GM12874 (cell line): ENCODE measurements at regions not wholly inside any gene's neighbourhood (a gene's known extent, or its start where the extent isn't known, plus 50 kb on each side); places are given as distances from the start of the nearest gene placed in this dataset.

Experiments used
- TF ChIP-seq, protein P1 (sequence below): IDR thresholded peaks from 2 replicates; pipeline ENCODE4 v1.5.1; 2011; ENCODE audit warnings: low read depth, mild to moderate bottlenecking, control low read depth, low read length, moderate library complexity; ENCODE audit not compliant: insufficient read depth

DNA sequence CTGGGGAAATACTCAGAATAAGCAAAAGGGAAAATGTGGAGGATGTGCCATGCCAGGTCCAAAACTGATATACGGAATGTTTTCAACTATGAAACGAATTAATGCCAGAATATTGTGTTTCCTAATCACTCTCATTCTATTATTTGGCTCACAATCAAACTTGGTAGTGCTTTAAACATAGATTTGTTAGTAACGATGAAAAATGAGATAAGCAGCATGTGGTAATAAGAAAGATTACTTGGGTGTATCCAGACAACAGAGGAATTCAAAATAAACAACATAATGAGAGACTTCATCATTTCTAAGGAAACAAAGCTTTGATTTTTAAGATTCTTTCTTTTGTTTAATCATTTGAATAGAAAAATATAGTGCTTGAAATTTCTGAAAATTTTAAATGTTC lies 237.3 kb downstream of the TACR3 start:
- TF ChIP-seq, protein P1, sequence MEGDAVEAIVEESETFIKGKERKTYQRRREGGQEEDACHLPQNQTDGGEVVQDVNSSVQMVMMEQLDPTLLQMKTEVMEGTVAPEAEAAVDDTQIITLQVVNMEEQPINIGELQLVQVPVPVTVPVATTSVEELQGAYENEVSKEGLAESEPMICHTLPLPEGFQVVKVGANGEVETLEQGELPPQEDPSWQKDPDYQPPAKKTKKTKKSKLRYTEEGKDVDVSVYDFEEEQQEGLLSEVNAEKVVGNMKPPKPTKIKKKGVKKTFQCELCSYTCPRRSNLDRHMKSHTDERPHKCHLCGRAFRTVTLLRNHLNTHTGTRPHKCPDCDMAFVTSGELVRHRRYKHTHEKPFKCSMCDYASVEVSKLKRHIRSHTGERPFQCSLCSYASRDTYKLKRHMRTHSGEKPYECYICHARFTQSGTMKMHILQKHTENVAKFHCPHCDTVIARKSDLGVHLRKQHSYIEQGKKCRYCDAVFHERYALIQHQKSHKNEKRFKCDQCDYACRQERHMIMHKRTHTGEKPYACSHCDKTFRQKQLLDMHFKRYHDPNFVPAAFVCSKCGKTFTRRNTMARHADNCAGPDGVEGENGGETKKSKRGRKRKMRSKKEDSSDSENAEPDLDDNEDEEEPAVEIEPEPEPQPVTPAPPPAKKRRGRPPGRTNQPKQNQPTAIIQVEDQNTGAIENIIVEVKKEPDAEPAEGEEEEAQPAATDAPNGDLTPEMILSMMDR = no peak

DNA sequence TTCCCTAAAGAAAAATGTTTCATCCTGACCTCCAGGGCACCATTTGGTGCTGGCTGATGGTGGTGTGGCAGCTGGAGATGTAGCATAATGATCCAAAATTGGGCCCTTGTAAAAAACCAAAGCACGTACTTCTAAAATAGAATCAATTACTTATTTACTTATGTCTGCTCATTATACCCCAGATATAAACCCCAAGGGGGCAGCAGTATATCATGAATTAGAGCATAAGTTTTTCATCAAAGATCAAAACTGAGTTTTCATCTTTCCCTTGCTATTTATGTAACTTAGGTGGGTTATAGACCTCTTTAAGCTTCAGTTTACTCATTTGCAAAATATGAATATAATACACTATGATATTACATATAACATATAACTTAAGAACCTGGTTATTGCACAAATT lies 241.1 kb downstream of the TACR3 start:
- TF ChIP-seq, protein P1 = no peak

DNA sequence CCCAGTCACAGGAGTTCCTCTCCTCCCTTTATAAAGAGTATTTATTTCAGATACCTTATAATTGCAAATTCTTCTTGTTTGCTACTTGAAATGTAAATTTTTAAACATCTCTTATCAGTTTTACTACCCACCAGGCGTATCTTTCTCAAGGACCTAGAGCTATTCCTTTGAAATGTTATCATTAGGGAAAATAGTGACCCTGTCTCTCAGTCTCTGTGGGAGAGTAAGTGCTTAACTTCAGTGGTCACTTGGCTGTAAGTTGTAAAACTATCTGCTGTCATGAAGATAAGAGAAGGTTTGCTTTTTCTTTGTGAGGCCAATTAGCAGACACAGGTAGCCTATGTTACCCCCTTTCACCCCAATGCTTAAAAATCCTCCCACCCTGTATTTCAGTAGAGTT lies 241.6 kb downstream of the TACR3 start:
- TF ChIP-seq, protein P1 = no peak

DNA sequence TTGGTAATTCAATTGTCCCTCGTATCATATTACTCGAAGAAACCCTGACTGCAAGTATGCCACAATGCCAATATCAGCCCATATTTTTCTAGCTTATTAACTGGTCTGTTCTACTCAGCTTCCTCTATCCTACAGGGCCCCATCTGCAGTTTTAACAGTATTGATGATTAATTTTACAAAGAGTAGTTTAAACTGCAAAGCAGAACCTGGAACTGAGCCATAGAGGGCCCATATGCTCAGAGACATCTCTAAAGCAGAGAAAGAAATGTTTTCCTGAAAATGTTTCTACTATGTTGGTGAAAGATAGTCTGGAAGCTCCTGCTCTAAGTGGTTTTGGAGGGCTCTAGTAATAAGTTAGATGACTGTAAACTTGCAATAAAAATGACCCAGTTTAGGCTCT lies 259.4 kb upstream of the CENPE start:
- TF ChIP-seq, protein P1 = no peak

DNA sequence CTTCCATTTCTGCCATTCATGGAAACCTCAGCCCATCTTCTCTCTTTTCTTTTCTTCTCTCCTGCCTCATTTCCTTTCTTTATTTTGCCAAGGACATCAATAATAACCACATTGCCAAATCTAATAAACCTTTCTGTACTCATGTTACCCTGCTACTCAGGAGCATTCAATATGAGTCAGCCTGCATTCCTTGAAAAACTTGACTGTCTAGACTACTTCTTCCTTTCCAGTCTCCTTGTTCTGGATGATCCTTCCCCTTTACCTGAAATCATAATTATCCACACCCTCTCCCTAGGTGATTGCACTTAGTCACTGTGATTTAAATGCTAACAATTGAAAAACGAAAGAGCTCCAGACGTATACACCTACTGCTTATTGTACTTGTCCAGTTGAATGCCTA lies 253.2 kb upstream of the CENPE start:
- TF ChIP-seq, protein P1 = no peak

DNA sequence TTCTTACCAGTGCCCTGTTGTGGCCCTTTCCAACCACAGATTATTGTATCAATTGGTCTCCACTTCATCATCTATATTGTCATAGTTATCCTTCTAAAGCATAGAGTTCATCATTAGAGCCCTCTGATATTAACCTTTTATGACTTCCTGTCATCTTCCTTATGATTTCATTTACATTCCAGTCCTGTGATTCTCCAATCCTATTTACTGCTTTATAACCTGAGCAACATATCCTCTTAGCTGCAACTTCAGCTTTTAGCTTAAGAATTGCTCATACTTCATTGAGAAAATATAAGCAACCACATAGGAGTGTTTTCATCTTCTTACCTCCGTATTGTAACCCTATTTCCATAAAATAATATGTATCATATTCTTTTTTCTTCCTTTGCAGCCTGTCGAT lies 252.6 kb upstream of the CENPE start:
- TF ChIP-seq, protein P1 = no peak

DNA sequence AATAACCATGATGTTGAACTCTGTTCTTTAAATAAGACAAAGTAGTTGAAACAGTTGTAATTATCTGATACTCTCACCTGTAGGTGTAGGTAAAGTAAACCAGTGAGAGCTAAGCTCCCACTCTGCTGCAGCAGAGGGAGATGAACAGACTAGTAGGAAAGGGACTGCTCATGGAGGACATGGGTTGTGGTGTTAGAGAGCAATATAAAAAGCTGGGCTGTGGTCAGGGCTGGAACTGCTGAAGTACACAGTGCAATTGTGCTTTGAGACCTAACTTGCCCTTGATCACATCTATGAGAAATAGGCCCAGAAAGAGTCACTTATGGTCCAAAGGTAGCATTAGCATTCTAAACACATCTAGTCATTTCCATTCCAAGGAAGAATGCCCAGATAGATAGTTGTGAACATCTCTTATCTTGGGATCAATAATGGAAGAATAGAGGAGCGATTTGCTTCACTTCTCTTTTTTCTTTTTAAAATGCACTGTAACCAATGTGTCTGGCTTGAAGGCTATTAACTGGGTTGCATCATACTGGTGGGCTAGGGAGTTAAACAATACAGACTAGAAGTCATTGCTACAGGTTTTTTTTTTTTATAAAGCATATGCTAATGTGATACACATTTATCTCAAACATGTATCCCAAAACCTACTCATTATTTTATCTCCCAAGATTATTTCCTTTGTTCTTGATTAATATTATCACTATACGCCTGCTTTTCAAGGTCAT lies 251.3 kb upstream of the CENPE start:
- TF ChIP-seq, protein P1 = no peak
